Endodermal cell (in vitro differentiated cells): ENCODE measurements at regions not wholly inside any gene's neighbourhood (a gene's known extent, or its start where the extent isn't known, plus 50 kb on each side); places are given as distances from the start of the nearest gene placed in this dataset.
"Not testable (repeated sequence)": the region's sequence is repeated elsewhere in the genome, so short reads cannot be mapped to it uniquely, and the experiment has no call there.

Experiments
- DNase-seq: peaks from one replicate; pipeline ENCODE4 v3.0.0-alpha.2; 2017
- H3K27ac ChIP-seq: 2 replicates; pipeline ENCODE4 v1.5.1; 2013; ENCODE audit warnings: mild to moderate bottlenecking, low read depth, low read length, moderate library complexity
- H3K27me3 ChIP-seq: 2 replicates; pipeline ENCODE4 v1.6.1; 2013; ENCODE audit warnings: mild to moderate bottlenecking, low read length, moderate library complexity; ENCODE audit not compliant: insufficient read depth, control insufficient read depth, poor library complexity, severe bottlenecking
- H3K36me3 ChIP-seq: 2 replicates; pipeline ENCODE4 v1.7.0; 2013; ENCODE audit warnings: mild to moderate bottlenecking, low read length, moderate library complexity; ENCODE audit not compliant: control insufficient read depth, insufficient read depth
- H3K4me1 ChIP-seq: one replicate; pipeline ENCODE4 v1.7.0; 2013; ENCODE audit warnings: low read length; ENCODE audit not compliant: control insufficient read depth, insufficient read depth
- H3K4me3 ChIP-seq: 2 replicates; pipeline ENCODE4 v1.5.1; 2013; ENCODE audit warnings: mild to moderate bottlenecking, low read length, moderate library complexity
- H3K9ac ChIP-seq: 2 replicates; pipeline ENCODE4 v1.6.1; 2013; ENCODE audit warnings: mild to moderate bottlenecking, low read length, moderate library complexity; ENCODE audit not compliant: poor library complexity, severe bottlenecking; ENCODE audit errors: extremely low read depth
- H3K9me3 ChIP-seq: 2 replicates; pipeline ENCODE4 v1.6.1; 2013; ENCODE audit warnings: mild to moderate bottlenecking, low read length, moderate library complexity; ENCODE audit not compliant: control insufficient read depth
- H3K27ac Mint-ChIP-seq: 2 replicates; pipeline ENCODE4 v1.8.0; 2020; ENCODE audit warnings: mixed read lengths
- H3K27me3 Mint-ChIP-seq: 2 replicates; pipeline ENCODE4 v1.8.0; 2021; ENCODE audit warnings: mild to moderate bottlenecking, mixed read lengths; ENCODE audit not compliant: insufficient read depth
- H3K36me3 Mint-ChIP-seq: 2 replicates; pipeline ENCODE4 v1.8.0; 2020; ENCODE audit warnings: low read depth, mixed read lengths
- H3K4me1 Mint-ChIP-seq: 2 replicates; pipeline ENCODE4 v1.8.0; 2020; ENCODE audit warnings: mixed read lengths
- H3K4me3 Mint-ChIP-seq: 2 replicates; pipeline ENCODE4 v1.8.0; 2020; ENCODE audit warnings: mild to moderate bottlenecking, moderate library complexity, mixed read lengths
- H3K9me3 Mint-ChIP-seq: 2 replicates; pipeline ENCODE4 v1.8.0; 2020; ENCODE audit warnings: mild to moderate bottlenecking, mixed read lengths
- WGBS, 2 experiments: methylation state at CpG; one replicate each; pipeline versions ENCODE4 v1.1.5 to v1.1.7; 2013; ENCODE audit warnings: missing lambda C conversion rate in 2 of 2, mixed read lengths in 1 of 2; ENCODE audit not compliant: insufficient coverage in 1 of 2, insufficient read length in 1 of 2; 5-methylcytosine and 5-hydroxymethylcytosine counted together
- TF ChIP-seq, protein P1 (sequence below): fragments of 200-600 bp; sonication (generic); conservative IDR thresholded peaks from 2 replicates; pipeline ENCODE4 v1.5.0; 2021; ENCODE audit warnings: antibody characterized with exemption, mild to moderate bottlenecking

DNA sequence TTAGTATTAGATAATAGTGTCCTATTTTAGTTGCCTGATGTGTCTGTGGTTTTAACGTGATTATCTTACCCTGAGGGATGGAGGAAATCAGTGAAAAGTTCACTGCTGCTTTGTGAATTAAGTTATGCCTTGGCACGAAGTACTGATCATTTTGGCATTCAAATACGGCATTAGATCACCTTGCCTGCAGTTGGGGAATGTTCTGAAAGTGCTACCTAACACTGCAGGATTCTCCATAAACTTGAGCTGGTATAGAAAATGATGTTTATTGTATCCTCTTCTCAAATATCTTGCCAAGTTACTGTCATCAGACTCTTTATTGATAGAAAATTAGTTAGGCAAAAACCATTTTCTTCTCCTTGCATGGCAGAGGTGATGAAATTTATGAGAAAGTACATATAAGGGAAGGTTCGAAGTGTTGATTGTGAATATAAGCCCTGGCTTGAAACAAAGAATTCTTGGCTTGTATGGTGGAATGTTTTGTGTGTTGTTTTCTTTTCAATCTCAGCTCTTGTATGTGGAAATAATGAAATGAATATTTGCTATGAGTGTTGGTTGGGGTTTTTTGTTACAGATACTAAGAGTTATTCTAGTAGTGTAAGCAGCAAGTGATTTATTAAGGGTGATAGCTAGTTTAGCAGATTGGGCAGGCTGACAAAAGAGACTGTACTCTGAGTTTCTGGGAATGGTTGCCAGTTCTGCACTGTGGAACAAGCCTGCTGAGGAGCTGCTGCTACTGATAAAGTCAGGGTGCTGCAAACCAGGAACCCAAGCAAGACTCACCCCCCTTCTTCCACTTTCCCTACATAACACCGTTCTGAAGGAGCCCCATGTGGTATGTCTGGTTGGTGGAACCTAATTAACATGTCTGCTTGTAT lies 448.3 kb downstream of the PCNX1 start:
- H3K9ac ChIP-seq = no peak overlapping the region

GRCh38 chr14:71358209-71358931 lies 451.1 kb downstream of the PCNX1 start:
- Mint-ChIP-seq H3K36me3 (peaks cover 10% of the 10 kb centered on the region), H3K4me1 (peaks cover 40% of the 10 kb centered on the region), H3K9me3 (no peaks in the 10 kb centered on the region), H3K27ac (no peak overlapping the region), H3K4me3 (no peak overlapping the region), H3K27me3 (no peaks in the 10 kb centered on the region)
- H3K9me3 ChIP-seq = no peaks in the 10 kb centered on the region
- WGBS, 2 experiments = 89 to 96% methylated on average over 5 to 6 of the region's 6 CpGs
- H3K4me1 ChIP-seq = peaks cover 16% of the 10 kb centered on the region
- H3K4me3 ChIP-seq = no peak overlapping the region
- H3K27me3 ChIP-seq = no peaks in the 10 kb centered on the region
- TF ChIP-seq, protein P1, sequence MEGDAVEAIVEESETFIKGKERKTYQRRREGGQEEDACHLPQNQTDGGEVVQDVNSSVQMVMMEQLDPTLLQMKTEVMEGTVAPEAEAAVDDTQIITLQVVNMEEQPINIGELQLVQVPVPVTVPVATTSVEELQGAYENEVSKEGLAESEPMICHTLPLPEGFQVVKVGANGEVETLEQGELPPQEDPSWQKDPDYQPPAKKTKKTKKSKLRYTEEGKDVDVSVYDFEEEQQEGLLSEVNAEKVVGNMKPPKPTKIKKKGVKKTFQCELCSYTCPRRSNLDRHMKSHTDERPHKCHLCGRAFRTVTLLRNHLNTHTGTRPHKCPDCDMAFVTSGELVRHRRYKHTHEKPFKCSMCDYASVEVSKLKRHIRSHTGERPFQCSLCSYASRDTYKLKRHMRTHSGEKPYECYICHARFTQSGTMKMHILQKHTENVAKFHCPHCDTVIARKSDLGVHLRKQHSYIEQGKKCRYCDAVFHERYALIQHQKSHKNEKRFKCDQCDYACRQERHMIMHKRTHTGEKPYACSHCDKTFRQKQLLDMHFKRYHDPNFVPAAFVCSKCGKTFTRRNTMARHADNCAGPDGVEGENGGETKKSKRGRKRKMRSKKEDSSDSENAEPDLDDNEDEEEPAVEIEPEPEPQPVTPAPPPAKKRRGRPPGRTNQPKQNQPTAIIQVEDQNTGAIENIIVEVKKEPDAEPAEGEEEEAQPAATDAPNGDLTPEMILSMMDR = no peak
- no peak for DNase-seq
- peaks cover 4% of the 10 kb centered on the region for H3K36me3 ChIP-seq
- H3K27ac ChIP-seq = no peak overlapping the region
- H3K9ac ChIP-seq = no peak overlapping the region

More for the DNA sequence above, 448.3 kb downstream of the PCNX1 start:
- H3K27ac Mint-ChIP-seq = peak overlapping the region; percentile 4
- no peak for DNase-seq
- Histone ChIP-seq H3K27me3 (no peaks in the 10 kb centered on the region), H3K27ac (no peak overlapping the region), H3K9me3 (no peaks in the 10 kb centered on the region), H3K36me3 (peaks cover 6% of the 10 kb centered on the region), H3K4me1 (peaks cover 4% of the 10 kb centered on the region), H3K4me3 (no peak overlapping the region)
- H3K4me1 Mint-ChIP-seq = peaks cover 16% of the 10 kb centered on the region
- no peaks in the 10 kb centered on the region for H3K27me3 Mint-ChIP-seq
- peaks cover 17% of the 10 kb centered on the region for H3K36me3 Mint-ChIP-seq
- TF ChIP-seq, protein P1 = no peak
- WGBS, 2 experiments = 75 to 86% methylated on average over 3 to 4 of the region's 5 CpGs
- no peaks in the 10 kb centered on the region for H3K9me3 Mint-ChIP-seq
- no peak overlapping the region for H3K4me3 Mint-ChIP-seq

DNA sequence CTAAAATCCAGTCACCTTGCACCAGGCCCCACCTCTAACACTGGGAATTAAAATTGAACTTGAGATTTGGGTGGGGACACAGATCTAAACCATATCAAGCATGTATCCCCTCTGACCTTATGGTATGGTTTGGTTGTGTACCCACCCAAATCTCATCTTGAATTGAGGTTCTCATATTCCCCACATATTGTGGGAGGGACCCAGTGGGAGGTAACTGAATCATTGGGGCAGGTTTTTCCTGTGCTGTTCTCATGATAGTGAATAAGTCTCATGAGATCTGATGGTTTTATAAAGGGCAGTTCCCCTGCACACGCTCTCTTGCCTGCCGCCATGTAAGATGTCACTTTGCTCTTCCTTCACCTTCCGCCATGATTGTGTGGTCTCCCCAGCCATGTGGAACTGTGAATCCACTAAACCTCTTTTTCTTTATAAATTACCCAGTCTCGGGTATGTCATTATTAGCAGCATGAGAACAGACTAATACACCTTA lies 451.7 kb downstream of the PCNX1 start:
- H3K27ac ChIP-seq, H3K36me3 Mint-ChIP-seq, H3K27me3 Mint-ChIP-seq, H3K9me3 ChIP-seq, H3K9ac ChIP-seq, H3K27ac Mint-ChIP-seq, H3K9me3 Mint-ChIP-seq, DNase-seq, H3K27me3 ChIP-seq, H3K4me3 ChIP-seq, H3K36me3 ChIP-seq, H3K4me3 Mint-ChIP-seq: not testable (repeated sequence)
- H3K4me1 Mint-ChIP-seq = peaks cover 45% of the 10 kb centered on the region
- WGBS, 2 experiments = 88 to 94% methylated on average over 1 to 4 of the region's 4 CpGs
- peaks cover 16% of the 10 kb centered on the region for H3K4me1 ChIP-seq
